Lower lobe of right lung (tissue), 2 donors: ENCODE measurements at regions not wholly inside any gene's neighbourhood (a gene's known extent, or its start where the extent isn't known, plus 50 kb on each side); places are given as distances from the start of the nearest gene placed in this dataset.

Source experiments
- ATAC-seq, 2 donors: fragments of 200-7000 bp; cut with Tn5 transposase; one replicate each; pipeline ENCODE4 v1.9.1; 2020 to 2022; ENCODE audit warnings: mild to moderate bottlenecking in 2 of 2, moderate library complexity in 2 of 2
- DNase-seq: peaks from one replicate; pipeline ENCODE4 v3.0.0-alpha.2; 2020
- H3K27ac ChIP-seq: fragments of 200-600 bp; one replicate; pipeline ENCODE4 v1.8.0; 2022
- H3K27me3 ChIP-seq: fragments of 200-600 bp; one replicate; pipeline ENCODE4 v1.8.0; 2022; ENCODE audit warnings: low read depth
- H3K36me3 ChIP-seq: fragments of 200-600 bp; one replicate; pipeline ENCODE4 v1.8.0; 2022; ENCODE audit warnings: mild to moderate bottlenecking
- H3K4me1 ChIP-seq: fragments of 200-600 bp; one replicate; pipeline ENCODE4 v1.8.0; 2022
- H3K4me3 ChIP-seq: fragments of 200-600 bp; one replicate; pipeline ENCODE4 v1.8.0; 2022; ENCODE audit warnings: mild to moderate bottlenecking
- H3K9me3 ChIP-seq: fragments of 200-600 bp; one replicate; pipeline ENCODE4 v1.8.0; 2022
- CTCF ChIP-seq: fragments of 200-600 bp; IDR thresholded peaks from one replicate; pipeline ENCODE4 v1.8.0; 2022; ENCODE audit warnings: antibody characterized with exemption, mild to moderate bottlenecking
- intact Hi-C: fragments of 100-400 bp; cut with DNase I; formaldehyde crosslinking; loops from one replicate; pipeline ENCODE4 v1.11.0; 2022
- donor health status: DM: no; HTN: yes; CAD: no; lungs with severe emphysema.

GRCh38 chr15:62792986-62793751, 249.4 kb upstream of the TPM1 start:
- Histone ChIP-seq H3K36me3 (peaks cover 8% of the 10 kb centered on the region), H3K9me3 (no peaks in the 10 kb centered on the region), H3K27me3 (no peaks in the 10 kb centered on the region), H3K4me3 (no peak overlapping the region), H3K27ac (no peak overlapping the region), H3K4me1 (no peaks in the 10 kb centered on the region)
- DNase-seq (no peak), ATAC-seq (no peak)
- intact Hi-C loops: no loop called here
- TF ChIP-seq CTCF: no peak

GRCh38 chr15:62793752-62794144, 248.8 kb upstream of the TPM1 start:
- Histone ChIP-seq H3K4me1 (no peaks in the 10 kb centered on the region), H3K9me3 (no peaks in the 10 kb centered on the region), H3K27ac (no peak overlapping the region), H3K36me3 (peaks cover 8% of the 10 kb centered on the region), H3K27me3 (no peaks in the 10 kb centered on the region), H3K4me3 (no peak overlapping the region)
- intact Hi-C loops: no loop called here
- ATAC-seq (no peak), DNase-seq (no peak)
- no peak for TF ChIP-seq CTCF

- Histone ChIP-seq H3K4me1 (no peaks in the 10 kb centered on the region), H3K4me3 (no peak overlapping the region), H3K36me3 (peaks cover 8% of the 10 kb centered on the region), H3K27me3 (no peaks in the 10 kb centered on the region), H3K9me3 (no peaks in the 10 kb centered on the region), H3K27ac (no peak overlapping the region)
- ATAC-seq: no peak
- TF ChIP-seq CTCF: no peak
- DNase-seq: no peak
- intact Hi-C loops: no loop called here
Measured at GRCh38 chr15:62795171-62795570, 247.4 kb upstream of the TPM1 start.

GRCh38 chr15:62795700-62796695, 246.5 kb upstream of the TPM1 start:
- ATAC-seq: no peak
- intact Hi-C loops: no loop called here
- H3K4me3 ChIP-seq: no peak overlapping the region
- no peaks in the 10 kb centered on the region for H3K9me3 ChIP-seq
- peaks cover 8% of the 10 kb centered on the region for H3K36me3 ChIP-seq
- H3K27me3 ChIP-seq: no peaks in the 10 kb centered on the region
- no peak for TF ChIP-seq CTCF
- no peak for DNase-seq
- no peaks in the 10 kb centered on the region for H3K4me1 ChIP-seq
- H3K27ac ChIP-seq: no peak overlapping the region

DNA sequence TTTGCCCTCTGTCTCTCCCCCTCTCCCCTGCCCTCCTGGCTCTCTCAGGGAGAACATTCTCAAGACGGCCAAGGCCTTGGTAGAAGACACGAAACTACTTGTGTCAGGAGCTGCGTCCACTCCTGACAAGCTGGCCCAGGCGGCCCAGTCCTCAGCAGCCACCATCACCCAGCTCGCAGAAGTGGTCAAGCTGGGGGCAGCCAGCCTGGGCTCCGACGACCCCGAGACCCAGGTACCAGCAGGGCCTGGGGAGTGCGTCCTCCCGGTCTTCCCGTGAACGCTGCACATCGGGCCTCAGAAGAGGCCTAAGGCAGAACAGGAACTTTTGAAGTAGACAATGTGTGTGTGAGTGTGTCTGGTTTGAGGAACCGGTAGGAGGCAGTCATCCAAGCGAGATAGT, 245.4 kb upstream of the TPM1 start:
- DNase-seq (no peak), ATAC-seq (no peak)
- Histone ChIP-seq H3K27me3 (no peaks in the 10 kb centered on the region), H3K4me3 (no peak overlapping the region), H3K4me1 (no peaks in the 10 kb centered on the region), H3K36me3 (peaks cover 8% of the 10 kb centered on the region), H3K9me3 (no peaks in the 10 kb centered on the region), H3K27ac (no peak overlapping the region)
- no peak for TF ChIP-seq CTCF
- intact Hi-C loops: no loop called here
